HCT116 (cell line): ENCODE measurements at regions not wholly inside any gene's neighbourhood (a gene's known extent, or its start where the extent isn't known, plus 50 kb on each side); places are given as distances from the start of the nearest gene placed in this dataset.

ENCODE experiments used
- ATAC-seq: fragments of 200-7000 bp; cut with Tn5 transposase; 2 replicates; pipeline ENCODE4 v1.9.1; 2020; ENCODE audit warnings: mild to moderate bottlenecking, moderate library complexity
- BruUV-seq: library from RNA; stranded (reverse); fragments of 400-500 nt; replicated peaks from 2 replicates; lab custom pipeline; 2021; lab: Mats Ljungman, UMichigan
- CTCF ChIA-PET: fragments of 300-600 bp; sonication (Branson Sonifier 250); formaldehyde crosslinking; loops from one replicate; lab custom pipeline; 2021; ENCODE audit warnings: antibody characterized with exemption; lab: Charles Lee
- POLR2A ChIA-PET: fragments of 300-600, 350-600 bp; sonication (Branson Sonifier 250); formaldehyde crosslinking; loops from one replicate; lab custom pipeline; 2021; ENCODE audit warnings: antibody characterized with exemption; lab: Charles Lee
- RAD21 ChIA-PET, 2 experiments: fragments of 300-600 bp; sonication (Branson Sonifier 250); formaldehyde crosslinking; loops; one replicate each; lab custom pipeline; 2023; ENCODE audit warnings: low total read pairs in 2 of 2; ENCODE audit not compliant: uncharacterized antibody in 2 of 2, unreplicated experiment in 2 of 2, low non-redundant PET in 1 of 2; lab: Charles Lee
- DNase-seq: peaks from one replicate; pipeline ENCODE4 v3.0.0-alpha.2; 2010; ENCODE audit warnings: low read depth, low spot score
- H2AFZ ChIP-seq: fragments of 200-600 bp; shearing (Covaris generic), sonication (generic); 2 replicates; pipeline ENCODE4 v1.6.1; 2017; ENCODE audit warnings: low read depth, mixed run types, mixed read lengths, antibody characterized with exemption, low read length; ENCODE audit not compliant: poor library complexity, severe bottlenecking
- H3K27ac ChIP-seq: 2 replicates; pipeline ENCODE4 v1.5.1; 2012; ENCODE audit warnings: low read depth, low read length
- H3K27me3 ChIP-seq: fragments of 200-600 bp; sonication (generic); 2 replicates; pipeline ENCODE4 v1.6.1; 2016; ENCODE audit warnings: mixed run types, low read length, mixed read lengths; ENCODE audit not compliant: insufficient read depth
- H3K36me3 ChIP-seq, 2 experiments: fragments of 200-500 bp in 1 of 2; fragments of 200-600 bp in 1 of 2; sonication (Bioruptor generic) in 1 of 2; sonication (generic) in 1 of 2; 2 replicates each; pipeline versions ENCODE4 v1.5.1 to v1.6.1; 2014 to 2016; ENCODE audit warnings: low read length in 2 of 2, inconsistent platforms in 1 of 2, mixed read lengths in 1 of 2, mixed run types in 1 of 2; ENCODE audit not compliant: insufficient read depth in 2 of 2, control insufficient read depth in 1 of 2
- H3K4me1 ChIP-seq, 2 experiments: fragments of 200-600 bp in 1 of 2; sonication (generic) in 1 of 2; 2 replicates each; pipeline versions ENCODE4 v1.5.1 to v1.6.1; 2012 to 2017; ENCODE audit warnings: low read length in 2 of 2, inconsistent platforms in 1 of 2, mild to moderate bottlenecking in 1 of 2, mixed read lengths in 1 of 2, mixed run types in 1 of 2, moderate library complexity in 1 of 2; ENCODE audit not compliant: insufficient read depth in 2 of 2, control insufficient read depth in 1 of 2
- H3K4me2 ChIP-seq: fragments of 200-600 bp; sonication (generic); 2 replicates; pipeline ENCODE4 v1.6.1; 2017; ENCODE audit warnings: mixed run types, low read length, mixed read lengths
- H3K4me3 ChIP-seq, 2 experiments: fragments of 200-600 bp in 1 of 2; sonication (generic) in 1 of 2; replicated peaks in 1 of 2; 2 replicates each; pipeline ENCODE4 v1.5.1; 2011 to 2016; ENCODE audit warnings: low read length in 2 of 2, control low read depth in 1 of 2, low read depth in 1 of 2, mild to moderate bottlenecking in 1 of 2, mixed read lengths in 1 of 2, mixed run types in 1 of 2
- H3K79me2 ChIP-seq: fragments of 200-600 bp; sonication (generic); 2 replicates; pipeline ENCODE4 v1.6.1; 2017; ENCODE audit warnings: mild to moderate bottlenecking, mixed run types, low read length, moderate library complexity, mixed read lengths; ENCODE audit not compliant: insufficient read depth
- H3K9ac ChIP-seq: fragments of 200-600 bp; sonication (generic); 2 replicates; pipeline ENCODE4 v1.6.1; 2016; ENCODE audit warnings: low read length, mixed read lengths
- H3K9me2 ChIP-seq: fragments of 200-600 bp; sonication (generic), shearing (Covaris generic); 2 replicates; pipeline ENCODE4 v1.6.1; 2017; ENCODE audit warnings: mixed run types, mild to moderate bottlenecking, moderate library complexity; ENCODE audit not compliant: insufficient read depth
- H3K9me3 ChIP-seq, 2 experiments: fragments of 200-500 bp in 1 of 2; fragments of 200-600 bp in 1 of 2; sonication (Bioruptor generic) in 1 of 2; sonication (generic) in 1 of 2; 2 replicates each; pipeline ENCODE4 v1.6.1; 2014 to 2017; ENCODE audit warnings: low read length in 2 of 2, mixed read lengths in 2 of 2, inconsistent platforms in 1 of 2, low read depth in 1 of 2, mild to moderate bottlenecking in 1 of 2, mixed run types in 1 of 2, moderate library complexity in 1 of 2; ENCODE audit not compliant: control insufficient read depth in 1 of 2, insufficient read depth in 1 of 2
- H4K20me1 ChIP-seq: fragments of 200-600 bp; sonication (generic), shearing (Covaris generic); 2 replicates; pipeline ENCODE4 v1.6.1; 2017; ENCODE audit warnings: mixed run types, mild to moderate bottlenecking, moderate library complexity; ENCODE audit not compliant: insufficient read depth
- CBX3 ChIP-seq: IDR thresholded peaks from 2 replicates; pipeline ENCODE4 v1.6.1; 2012; ENCODE audit warnings: low read depth
- EGR1 ChIP-seq: IDR thresholded peaks from 2 replicates; pipeline ENCODE4 v1.6.1; 2012; ENCODE audit warnings: low read depth
- ELF1 ChIP-seq: IDR thresholded peaks from 2 replicates; pipeline ENCODE4 v1.6.1; 2012; ENCODE audit warnings: low read depth, borderline replicate concordance
- JUND ChIP-seq: IDR thresholded peaks from 2 replicates; pipeline ENCODE4 v1.6.1; 2012
- ZFX ChIP-seq: fragments of 450-650 bp; IDR thresholded peaks from 2 replicates; pipeline ENCODE4 v1.6.1; 2017
- intact Hi-C: fragments of 100-400 bp; cut with micrococcal nuclease; formaldehyde crosslinking; loops from 2 replicates; pipeline ENCODE4 v1.10.0; 2022
- TF ChIP-seq, protein P1 (sequence below): IDR thresholded peaks from 2 replicates; pipeline ENCODE4 v1.6.1; 2012
- TF ChIP-seq, protein P2 (sequence below): IDR thresholded peaks from 2 replicates; pipeline ENCODE4 v1.6.1; 2012

DNA sequence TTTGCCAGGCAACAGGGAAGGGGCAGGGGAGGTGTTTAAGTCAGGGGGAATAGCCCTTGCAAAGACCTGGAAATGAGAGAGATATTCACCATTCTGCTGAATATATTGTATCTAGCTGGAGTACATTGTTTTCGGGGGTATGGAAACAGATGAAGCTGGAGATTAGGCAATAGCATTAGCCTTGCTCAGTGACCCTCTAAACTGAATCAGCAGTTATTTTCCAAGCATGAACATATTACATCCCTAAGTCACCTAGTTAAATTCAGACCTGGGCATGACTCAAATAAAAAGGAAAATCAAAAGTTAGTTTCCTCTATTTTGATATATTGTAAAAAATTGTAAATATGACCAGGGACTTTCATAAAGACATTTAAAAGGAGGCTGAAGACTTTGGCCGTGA, 544.6 kb upstream of the TRPC7 start:
- CTCF ChIA-PET = no interaction called here
- H3K27me3 ChIP-seq = 0 out of 2 replicates have a peak, but pooled peaks cover 6% of the 10 kb centered on the region
- BruUV-seq = no TSS peak

GRCh38 chr5:136907371-136907770, 542.0 kb upstream of the TRPC7 start:
- ATAC-seq (no peak), DNase-seq (no peak)
- RAD21 ChIA-PET = no interaction called here
- no peaks in the 10 kb centered on the region for H4K20me1 ChIP-seq
- no peaks in the 10 kb centered on the region for H3K79me2 ChIP-seq
- H3K27ac ChIP-seq = no peak overlapping the region
- 0 out of 2 replicates have a peak, but pooled peaks cover 6% of the 10 kb centered on the region for H3K27me3 ChIP-seq
- no peaks in the 10 kb centered on the region for H3K9me2 ChIP-seq
- TF ChIP-seq, protein P1, sequence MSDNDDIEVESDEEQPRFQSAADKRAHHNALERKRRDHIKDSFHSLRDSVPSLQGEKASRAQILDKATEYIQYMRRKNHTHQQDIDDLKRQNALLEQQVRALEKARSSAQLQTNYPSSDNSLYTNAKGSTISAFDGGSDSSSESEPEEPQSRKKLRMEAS = no peak
- no peak for TF ChIP-seq JUND
- no peak for TF ChIP-seq ELF1
- no peak for TF ChIP-seq EGR1
- no peaks in the 10 kb centered on the region for H3K36me3 ChIP-seq
- intact Hi-C loops = no loop called here
- H3K4me3 ChIP-seq = no peak overlapping the region
- no peak overlapping the region for H3K9ac ChIP-seq
- CTCF ChIA-PET = no interaction called here
- no TSS peak for BruUV-seq
- POLR2A ChIA-PET = no interaction called here
- H2AFZ ChIP-seq = no peak overlapping the region
- H3K4me1 ChIP-seq = no peaks in the 10 kb centered on the region
- H3K9me3 ChIP-seq = no peaks in the 10 kb centered on the region
- H3K4me2 ChIP-seq = no peak overlapping the region

More for the DNA sequence above, 544.6 kb upstream of the TRPC7 start:
- Histone ChIP-seq H2AFZ (no peak overlapping the region), H3K9ac (no peak overlapping the region), H3K4me1 (no peaks in the 10 kb centered on the region), H4K20me1 (no peaks in the 10 kb centered on the region), H3K27ac (no peak overlapping the region), H3K4me2 (no peak overlapping the region), H3K9me3 (no peaks in the 10 kb centered on the region), H3K79me2 (no peaks in the 10 kb centered on the region), H3K36me3 (no peaks in the 10 kb centered on the region), H3K9me2 (no peaks in the 10 kb centered on the region), H3K4me3 (no peak overlapping the region)
- no peak for DNase-seq
- ChIA-PET POLR2A (no interaction called here), RAD21 (no interaction called here)
- TF ChIP-seq ZFX (no peak), CBX3 (no peak)
- TF ChIP-seq, protein P2, sequence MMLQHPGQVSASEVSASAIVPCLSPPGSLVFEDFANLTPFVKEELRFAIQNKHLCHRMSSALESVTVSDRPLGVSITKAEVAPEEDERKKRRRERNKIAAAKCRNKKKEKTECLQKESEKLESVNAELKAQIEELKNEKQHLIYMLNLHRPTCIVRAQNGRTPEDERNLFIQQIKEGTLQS = no peak
- ATAC-seq = no peak
- intact Hi-C loops = no loop called here
